ENCODE measurements at regions not wholly inside any gene's neighbourhood (a gene's known extent, or its start where the extent isn't known, plus 50 kb on each side); places are given as distances from the start of the nearest gene placed in this dataset.
A peak's percentile ranks its signal among the peaks of the same experiment; 100 is the strongest.

DNA sequence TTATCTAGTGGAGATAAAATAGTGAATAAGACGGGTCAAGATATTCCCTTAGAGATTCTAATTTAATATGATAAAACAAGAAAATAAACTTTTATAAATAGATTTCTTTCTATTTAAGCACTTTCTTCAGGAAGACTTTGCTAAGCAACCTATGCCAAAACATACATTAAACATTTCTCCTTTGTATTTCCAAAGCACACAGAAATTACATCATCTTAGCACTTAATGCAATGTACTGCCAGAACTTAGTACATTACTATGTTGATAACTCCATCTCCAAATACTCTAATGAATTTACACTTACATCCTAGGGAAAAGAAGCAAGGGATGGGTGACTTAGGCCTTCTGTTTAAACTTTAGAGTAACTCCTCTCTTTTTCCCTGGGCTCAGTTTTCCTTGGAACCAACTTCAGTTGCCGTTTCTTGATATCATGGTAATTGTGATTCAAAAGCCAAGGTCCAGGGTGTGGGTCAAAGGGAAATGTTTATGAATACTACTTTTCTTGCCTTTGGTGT is 322.6 kb upstream of the PCDH20 start:
- Histone ChIP-seq H3K4me1 (ENCODE audit: control insufficient read depth, insufficient read depth, low read length) (no peaks in the 10 kb centered on the region), H3K27me3 (ENCODE audit: control insufficient read depth, insufficient read depth, low read length) (no peaks in the 10 kb centered on the region), H3K27ac (ENCODE audit: low read depth, low read length) (no peak overlapping the region), H3K9me3 (ENCODE audit: control insufficient read depth, insufficient read depth, low read length) (no peaks in the 10 kb centered on the region), H3K4me3 (ENCODE audit: low read depth, low read length) (no peak overlapping the region), H3K36me3 (ENCODE audit: control insufficient read depth, insufficient read depth, low read length) (no peaks in the 10 kb centered on the region), H3K9ac (ENCODE audit: low read depth, low read length) (no peak overlapping the region)

DNA sequence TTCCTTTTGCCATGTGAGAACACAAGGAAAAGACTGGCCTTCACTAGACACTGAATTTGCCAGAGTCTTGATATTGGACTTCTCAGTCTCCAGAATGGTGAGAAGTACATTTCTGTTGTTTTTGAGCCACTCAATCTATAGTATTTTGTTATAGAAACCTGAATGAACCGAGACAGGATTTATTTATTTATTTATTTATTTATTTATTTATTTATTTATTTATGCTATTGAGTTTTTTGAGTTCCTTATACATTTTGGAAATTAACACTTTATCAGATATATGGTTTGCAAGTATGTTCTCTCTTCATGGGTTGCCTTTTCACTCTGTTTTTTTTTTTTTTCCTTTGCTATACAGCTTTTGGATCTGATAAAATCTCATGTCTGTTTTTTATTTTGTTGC is 319.0 kb upstream of the PCDH20 start:
- Histone ChIP-seq H3K36me3 (ENCODE audit: control insufficient read depth, insufficient read depth, low read length) (no peaks in the 10 kb centered on the region), H3K9ac (ENCODE audit: low read depth, low read length) (no peak overlapping the region), H3K9me3 (ENCODE audit: control insufficient read depth, insufficient read depth, low read length) (no peaks in the 10 kb centered on the region), H3K4me1 (ENCODE audit: control insufficient read depth, insufficient read depth, low read length) (no peaks in the 10 kb centered on the region), H3K4me3 (ENCODE audit: low read depth, low read length) (no peak overlapping the region), H3K27me3 (ENCODE audit: control insufficient read depth, insufficient read depth, low read length) (no peaks in the 10 kb centered on the region), H3K27ac (ENCODE audit: low read depth, low read length) (no peak overlapping the region)

DNA sequence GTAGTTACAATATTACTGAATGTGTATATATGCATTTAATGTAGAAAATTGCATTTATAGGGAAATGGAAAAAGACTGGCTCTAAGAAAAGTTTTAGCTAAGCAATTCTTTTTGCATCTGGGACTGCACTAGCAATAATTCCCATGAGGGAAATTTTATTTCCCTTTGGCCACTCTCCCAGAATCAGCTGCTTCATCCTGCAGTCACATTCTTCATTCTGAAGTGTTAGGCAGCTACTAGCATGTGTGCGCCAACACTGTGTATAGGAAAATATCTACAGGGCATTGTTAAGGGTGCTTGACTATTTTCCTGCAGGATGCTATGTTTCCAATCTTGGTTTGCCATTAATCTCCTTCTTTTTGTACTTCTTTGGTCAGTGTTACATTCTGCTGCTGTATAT is 312.8 kb upstream of the PCDH20 start:
- no peaks in the 10 kb centered on the region for H3K4me1 ChIP-seq (ENCODE audit: control insufficient read depth, insufficient read depth, low read length)
- H3K9ac ChIP-seq (ENCODE audit: low read depth, low read length): no peak overlapping the region
- no peak overlapping the region for H3K4me3 ChIP-seq (ENCODE audit: low read depth, low read length)
- no peak overlapping the region for H3K27ac ChIP-seq (ENCODE audit: low read depth, low read length)
- H3K9me3 ChIP-seq (ENCODE audit: control insufficient read depth, insufficient read depth, low read length): no peaks in the 10 kb centered on the region
- H3K27me3 ChIP-seq (ENCODE audit: control insufficient read depth, insufficient read depth, low read length): no peaks in the 10 kb centered on the region
- H3K36me3 ChIP-seq (ENCODE audit: control insufficient read depth, insufficient read depth, low read length): no peaks in the 10 kb centered on the region

GRCh38 chr13:61727767-61728166 is 312.1 kb upstream of the PCDH20 start:
- no peak overlapping the region for H3K4me3 ChIP-seq (ENCODE audit: low read depth, low read length)
- H3K9me3 ChIP-seq (ENCODE audit: control insufficient read depth, insufficient read depth, low read length): no peaks in the 10 kb centered on the region
- no peaks in the 10 kb centered on the region for H3K27me3 ChIP-seq (ENCODE audit: control insufficient read depth, insufficient read depth, low read length)
- no peak overlapping the region for H3K9ac ChIP-seq (ENCODE audit: low read depth, low read length)
- no peaks in the 10 kb centered on the region for H3K36me3 ChIP-seq (ENCODE audit: control insufficient read depth, insufficient read depth, low read length)
- H3K27ac ChIP-seq (ENCODE audit: low read depth, low read length): peak overlapping the region; percentile 55
- no peaks in the 10 kb centered on the region for H3K4me1 ChIP-seq (ENCODE audit: control insufficient read depth, insufficient read depth, low read length)

DNA sequence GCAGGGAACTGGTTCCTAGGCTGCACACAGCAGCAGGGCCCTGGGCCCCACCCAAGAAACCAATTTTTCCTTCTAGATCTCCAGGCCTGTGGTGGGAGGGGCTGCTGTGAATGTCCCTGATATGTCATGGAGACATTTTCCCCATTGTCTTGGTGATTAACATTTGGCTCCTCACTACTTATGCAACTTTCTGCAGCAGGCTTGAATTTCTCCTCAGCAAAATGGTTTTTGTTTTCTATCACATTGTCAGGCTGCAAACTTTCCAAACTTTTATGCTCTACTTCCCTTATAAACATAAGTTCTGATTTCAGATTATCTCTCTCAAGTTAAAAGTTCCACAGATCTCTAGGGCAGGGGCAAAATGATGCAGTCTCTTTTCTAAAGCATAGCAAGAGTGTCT is 310.2 kb upstream of the PCDH20 start:
- Histone ChIP-seq H3K9me3 (ENCODE audit: control insufficient read depth, insufficient read depth, low read length) (no peaks in the 10 kb centered on the region), H3K27me3 (ENCODE audit: control insufficient read depth, insufficient read depth, low read length) (no peaks in the 10 kb centered on the region), H3K27ac (ENCODE audit: low read depth, low read length) (no peak overlapping the region), H3K36me3 (ENCODE audit: control insufficient read depth, insufficient read depth, low read length) (no peaks in the 10 kb centered on the region), H3K4me1 (ENCODE audit: control insufficient read depth, insufficient read depth, low read length) (no peaks in the 10 kb centered on the region), H3K4me3 (ENCODE audit: low read depth, low read length) (no peak overlapping the region), H3K9ac (ENCODE audit: low read depth, low read length) (no peak overlapping the region)

- Histone ChIP-seq H3K4me3 (ENCODE audit: low read depth, low read length) (no peak overlapping the region), H3K4me1 (ENCODE audit: control insufficient read depth, insufficient read depth, low read length) (no peaks in the 10 kb centered on the region), H3K9me3 (ENCODE audit: control insufficient read depth, insufficient read depth, low read length) (no peaks in the 10 kb centered on the region)
These were observed 306.5 kb upstream of the PCDH20 start for GRCh38 chr13:61722119-61722518.

GRCh38 chr13:61712621-61713020 is 297.0 kb upstream of the PCDH20 start:
- H3K27me3 ChIP-seq (ENCODE audit: control insufficient read depth, insufficient read depth, low read length): no peaks in the 10 kb centered on the region
- no peaks in the 10 kb centered on the region for H3K4me1 ChIP-seq (ENCODE audit: control insufficient read depth, insufficient read depth, low read length)
- no peak overlapping the region for H3K9ac ChIP-seq (ENCODE audit: low read depth, low read length)
- H3K27ac ChIP-seq (ENCODE audit: low read depth, low read length): no peak overlapping the region
- H3K4me3 ChIP-seq (ENCODE audit: low read depth, low read length): no peak overlapping the region
- H3K9me3 ChIP-seq (ENCODE audit: control insufficient read depth, insufficient read depth, low read length): no peaks in the 10 kb centered on the region
- H3K36me3 ChIP-seq (ENCODE audit: control insufficient read depth, insufficient read depth, low read length): no peaks in the 10 kb centered on the region

More at GRCh38 chr13:61722119-61722518, 306.5 kb upstream of the PCDH20 start:
- Histone ChIP-seq H3K27ac (ENCODE audit: low read depth, low read length) (no peak overlapping the region), H3K9ac (ENCODE audit: low read depth, low read length) (no peak overlapping the region), H3K27me3 (ENCODE audit: control insufficient read depth, insufficient read depth, low read length) (no peaks in the 10 kb centered on the region), H3K36me3 (ENCODE audit: control insufficient read depth, insufficient read depth, low read length) (no peaks in the 10 kb centered on the region)

DNA sequence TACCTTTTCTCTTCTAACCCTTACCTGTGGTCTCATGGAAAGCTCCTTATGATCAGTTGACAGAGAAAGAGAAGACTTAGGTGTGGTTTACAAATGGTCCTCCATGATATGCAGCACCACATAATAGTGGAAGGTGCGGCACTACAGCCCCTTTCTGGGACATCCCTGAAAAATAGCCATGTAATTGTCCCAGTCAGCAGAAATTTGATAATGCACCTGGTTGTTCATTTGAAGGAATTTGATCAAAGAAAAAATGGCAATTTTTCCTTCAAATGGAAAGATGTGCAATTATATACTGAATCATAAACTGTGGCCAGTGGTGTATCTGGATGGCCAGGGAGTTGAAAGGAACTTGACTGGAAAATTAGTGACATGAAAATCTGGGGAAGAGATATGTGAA is 293.6 kb upstream of the PCDH20 start:
- H3K36me3 ChIP-seq (ENCODE audit: control insufficient read depth, insufficient read depth, low read length): no peaks in the 10 kb centered on the region
- no peak overlapping the region for H3K9ac ChIP-seq (ENCODE audit: low read depth, low read length)
- no peak overlapping the region for H3K27ac ChIP-seq (ENCODE audit: low read depth, low read length)
- H3K4me3 ChIP-seq (ENCODE audit: low read depth, low read length): no peak overlapping the region
- H3K9me3 ChIP-seq (ENCODE audit: control insufficient read depth, insufficient read depth, low read length): peaks cover 13% of the 10 kb centered on the region
- H3K27me3 ChIP-seq (ENCODE audit: control insufficient read depth, insufficient read depth, low read length): no peaks in the 10 kb centered on the region
- H3K4me1 ChIP-seq (ENCODE audit: control insufficient read depth, insufficient read depth, low read length): no peaks in the 10 kb centered on the region

DNA sequence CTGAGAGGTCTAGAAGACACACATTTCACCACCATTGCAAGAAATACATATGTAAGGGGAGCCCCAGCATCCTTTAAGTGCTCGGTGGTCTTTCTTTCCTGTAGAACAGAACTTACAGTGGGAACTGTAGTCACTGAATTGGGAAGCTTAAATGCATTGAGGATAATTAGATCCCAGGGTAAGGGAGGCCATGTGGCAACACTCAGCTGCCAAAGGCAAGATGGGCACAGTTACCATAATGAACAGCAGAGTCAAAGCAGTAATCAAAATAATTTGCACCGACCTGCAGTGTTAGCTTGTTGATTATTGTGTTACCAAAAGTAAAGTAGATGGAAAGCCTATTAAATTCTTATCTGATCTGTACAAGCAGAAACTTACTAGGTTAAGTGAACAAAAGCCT is 291.2 kb upstream of the PCDH20 start:
- Histone ChIP-seq H3K4me3 (ENCODE audit: low read depth, low read length) (no peak overlapping the region), H3K4me1 (ENCODE audit: control insufficient read depth, insufficient read depth, low read length) (no peaks in the 10 kb centered on the region), H3K9ac (ENCODE audit: low read depth, low read length) (no peak overlapping the region), H3K36me3 (ENCODE audit: control insufficient read depth, insufficient read depth, low read length) (no peaks in the 10 kb centered on the region), H3K9me3 (ENCODE audit: control insufficient read depth, insufficient read depth, low read length) (peaks cover 20% of the 10 kb centered on the region), H3K27me3 (ENCODE audit: control insufficient read depth, insufficient read depth, low read length) (no peaks in the 10 kb centered on the region), H3K27ac (ENCODE audit: low read depth, low read length) (no peak overlapping the region)

DNA sequence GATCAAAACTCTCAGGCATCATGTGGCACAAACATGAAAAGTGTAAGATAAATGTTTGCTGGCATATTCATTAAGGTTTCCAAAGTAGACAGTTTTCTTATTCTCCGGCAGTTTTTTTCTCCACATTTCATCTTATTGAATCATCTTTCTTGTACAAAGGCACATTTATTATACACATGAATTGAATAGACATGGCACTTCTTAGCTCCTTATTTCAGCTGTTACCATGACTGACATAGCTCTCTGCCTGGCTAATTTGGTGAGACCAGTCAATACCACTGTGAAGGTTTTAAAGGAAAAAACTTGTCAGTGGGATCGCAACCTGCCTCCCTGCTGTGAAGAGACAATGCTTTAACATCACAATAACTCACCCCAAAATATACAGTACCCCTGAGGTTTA is 285.0 kb upstream of the PCDH20 start:
- Histone ChIP-seq H3K4me3 (ENCODE audit: low read depth, low read length) (no peak overlapping the region), H3K27ac (ENCODE audit: low read depth, low read length) (no peak overlapping the region), H3K27me3 (ENCODE audit: control insufficient read depth, insufficient read depth, low read length) (no peaks in the 10 kb centered on the region), H3K4me1 (ENCODE audit: control insufficient read depth, insufficient read depth, low read length) (peaks cover 10% of the 10 kb centered on the region), H3K36me3 (ENCODE audit: control insufficient read depth, insufficient read depth, low read length) (no peaks in the 10 kb centered on the region), H3K9ac (ENCODE audit: low read depth, low read length) (no peak overlapping the region), H3K9me3 (ENCODE audit: control insufficient read depth, insufficient read depth, low read length) (peaks cover 16% of the 10 kb centered on the region)

DNA sequence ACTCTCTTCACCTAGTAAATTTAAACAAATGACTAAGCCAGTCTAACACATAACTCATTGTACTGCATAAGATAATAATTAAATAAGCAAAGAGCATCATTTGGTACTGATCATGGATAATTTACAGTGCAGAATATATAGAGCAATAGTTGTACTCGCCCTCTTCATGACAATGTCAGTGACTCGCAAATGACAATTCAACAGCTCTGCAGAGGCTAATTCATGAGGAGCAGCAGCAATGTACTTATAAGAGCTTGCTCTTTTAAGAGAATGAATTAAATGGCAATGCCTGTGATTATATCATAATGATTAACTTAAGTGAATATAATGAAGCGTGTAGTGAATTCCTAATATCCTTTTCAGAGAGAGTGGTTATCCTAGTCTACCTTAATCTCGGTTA is 284.5 kb upstream of the PCDH20 start:
- Histone ChIP-seq H3K36me3 (ENCODE audit: control insufficient read depth, insufficient read depth, low read length) (no peaks in the 10 kb centered on the region), H3K4me3 (ENCODE audit: low read depth, low read length) (no peak overlapping the region), H3K4me1 (ENCODE audit: control insufficient read depth, insufficient read depth, low read length) (peaks cover 10% of the 10 kb centered on the region), H3K27ac (ENCODE audit: low read depth, low read length) (no peak overlapping the region), H3K27me3 (ENCODE audit: control insufficient read depth, insufficient read depth, low read length) (no peaks in the 10 kb centered on the region), H3K9ac (ENCODE audit: low read depth, low read length) (no peak overlapping the region), H3K9me3 (ENCODE audit: control insufficient read depth, insufficient read depth, low read length) (peaks cover 16% of the 10 kb centered on the region)

GRCh38 chr13:61696676-61697075 is 281.0 kb upstream of the PCDH20 start:
- H3K9ac ChIP-seq (ENCODE audit: low read depth, low read length): no peak overlapping the region
- H3K27me3 ChIP-seq (ENCODE audit: control insufficient read depth, insufficient read depth, low read length): no peaks in the 10 kb centered on the region
- no peaks in the 10 kb centered on the region for H3K36me3 ChIP-seq (ENCODE audit: control insufficient read depth, insufficient read depth, low read length)
- H3K4me1 ChIP-seq (ENCODE audit: control insufficient read depth, insufficient read depth, low read length): peaks cover 10% of the 10 kb centered on the region
- no peak overlapping the region for H3K27ac ChIP-seq (ENCODE audit: low read depth, low read length)
- H3K4me3 ChIP-seq (ENCODE audit: low read depth, low read length): no peak overlapping the region
- H3K9me3 ChIP-seq (ENCODE audit: control insufficient read depth, insufficient read depth, low read length): no peaks in the 10 kb centered on the region
